ENCODE measurements at regions not wholly inside any gene's neighbourhood (a gene's known extent, or its start where the extent isn't known, plus 50 kb on each side); places are given as distances from the start of the nearest gene placed in this dataset.
"Not testable (repeated sequence)": the region's sequence is repeated elsewhere in the genome, so short reads cannot be mapped to it uniquely, and the experiment has no call there.

DNA sequence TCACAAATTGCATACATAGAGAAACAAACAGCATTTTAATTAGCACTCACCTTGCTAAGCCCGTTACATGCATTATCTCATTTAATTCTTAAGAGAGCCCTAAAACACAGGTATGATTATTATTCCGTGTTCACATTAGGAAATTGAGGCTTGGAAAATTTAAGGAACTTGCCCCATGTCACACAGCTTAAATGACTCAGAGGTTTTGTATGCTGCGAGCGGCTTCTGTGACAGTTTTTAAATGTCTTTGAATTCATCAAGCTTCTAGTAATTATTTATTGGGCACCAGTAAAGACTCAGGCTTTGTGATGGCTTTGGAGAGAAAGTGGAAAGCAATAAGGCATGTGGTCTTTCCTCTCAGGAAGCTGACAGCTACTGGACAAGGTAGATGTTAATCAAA is 166.7 kb upstream of the THBS1 start:
- no peak for DNase-seq

DNA sequence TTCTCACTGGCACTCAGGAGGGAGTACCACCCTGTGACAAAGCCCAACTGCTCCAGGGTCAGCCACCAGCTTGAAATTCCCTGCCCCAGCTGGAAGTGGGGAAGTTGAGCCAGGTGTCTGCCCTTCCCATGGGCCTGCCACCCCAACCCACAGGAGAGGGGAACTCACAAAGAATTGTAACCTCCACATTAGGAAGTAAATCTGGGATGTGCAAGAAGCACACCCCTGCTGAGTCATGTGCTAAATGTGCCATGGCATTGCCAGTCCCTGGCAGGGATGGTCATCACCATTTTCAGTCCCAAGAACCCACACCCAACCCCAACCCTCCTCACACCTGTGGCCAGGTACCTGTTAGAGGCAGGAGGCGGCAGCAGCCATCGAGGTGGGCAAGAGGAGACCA is 165.2 kb upstream of the THBS1 start:
- no peak for DNase-seq

DNA sequence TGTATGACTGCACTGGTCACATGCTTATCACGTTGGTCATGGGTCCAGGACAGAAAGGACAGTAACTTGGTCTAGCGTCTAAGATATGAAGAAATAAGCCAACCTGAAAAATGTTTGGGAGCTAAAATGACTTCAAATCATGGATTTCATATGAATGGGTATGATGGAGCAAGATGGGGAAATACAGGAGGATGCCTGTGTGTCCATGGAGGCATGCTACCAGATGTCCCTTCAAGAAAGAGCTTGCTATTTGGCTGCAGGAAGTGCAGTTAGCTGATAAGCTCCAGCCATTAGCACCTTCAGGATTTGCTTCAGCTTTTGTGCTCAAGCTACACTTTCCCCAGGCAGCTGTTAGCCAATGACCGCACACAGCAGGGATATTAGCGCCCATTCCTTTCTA is 164.6 kb upstream of the THBS1 start:
- no peak for DNase-seq

DNA sequence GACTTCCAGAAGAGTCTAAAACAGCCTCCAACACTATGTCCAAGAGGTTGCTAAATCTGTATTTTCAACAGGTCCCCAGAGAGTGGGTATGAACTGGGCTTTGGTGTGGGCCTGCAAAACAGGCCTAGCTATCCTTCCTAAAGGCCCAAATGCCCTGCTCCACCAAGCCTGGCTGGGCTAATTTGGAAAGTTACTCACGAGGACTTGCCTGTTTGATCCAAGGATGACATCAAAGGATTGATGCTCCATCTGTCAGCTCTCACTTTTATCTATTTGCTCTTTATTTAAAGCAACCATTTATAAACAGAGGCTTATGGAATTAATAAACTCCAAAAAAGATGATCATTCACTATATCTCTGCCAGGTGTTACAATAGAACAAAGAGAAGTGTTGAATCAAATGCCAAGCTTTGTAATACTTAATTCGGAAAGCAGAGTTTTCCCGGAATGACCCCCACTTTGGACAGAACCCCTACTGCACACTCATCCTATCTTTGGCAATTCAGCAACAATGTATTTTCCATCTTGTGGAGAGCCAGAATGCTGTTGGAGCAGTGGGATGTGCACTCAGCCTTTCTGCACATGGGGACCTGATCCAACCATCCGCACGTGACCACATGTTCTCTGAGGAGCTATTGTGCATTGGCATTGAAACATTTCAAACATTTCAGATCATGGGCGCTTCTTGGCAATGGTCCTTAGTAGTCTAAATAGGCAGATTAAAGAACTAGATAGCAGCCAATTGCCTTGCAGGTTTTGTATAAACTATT is 163.3 kb upstream of the THBS1 start:
- DNase-seq = no peak

DNA sequence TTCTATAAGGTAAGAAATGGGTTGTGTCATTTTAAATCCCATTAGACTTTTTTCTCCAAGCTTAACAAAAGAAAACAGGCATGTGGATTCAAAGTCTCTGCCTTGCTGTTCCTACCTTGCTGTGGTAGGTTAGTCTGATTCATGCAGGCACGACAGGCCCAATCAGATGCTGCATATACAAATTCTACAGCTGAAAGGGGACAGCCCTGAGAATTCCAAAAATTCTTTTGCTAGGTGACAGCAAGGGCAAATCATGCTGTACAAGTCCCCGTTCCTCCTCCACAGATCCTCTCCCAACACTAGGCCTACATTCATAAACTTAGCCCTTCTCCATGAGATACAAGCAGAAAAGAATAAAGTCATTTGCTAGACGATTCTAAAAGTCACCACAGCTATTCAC is 161.2 kb upstream of the THBS1 start:
- no peak for DNase-seq

DNA sequence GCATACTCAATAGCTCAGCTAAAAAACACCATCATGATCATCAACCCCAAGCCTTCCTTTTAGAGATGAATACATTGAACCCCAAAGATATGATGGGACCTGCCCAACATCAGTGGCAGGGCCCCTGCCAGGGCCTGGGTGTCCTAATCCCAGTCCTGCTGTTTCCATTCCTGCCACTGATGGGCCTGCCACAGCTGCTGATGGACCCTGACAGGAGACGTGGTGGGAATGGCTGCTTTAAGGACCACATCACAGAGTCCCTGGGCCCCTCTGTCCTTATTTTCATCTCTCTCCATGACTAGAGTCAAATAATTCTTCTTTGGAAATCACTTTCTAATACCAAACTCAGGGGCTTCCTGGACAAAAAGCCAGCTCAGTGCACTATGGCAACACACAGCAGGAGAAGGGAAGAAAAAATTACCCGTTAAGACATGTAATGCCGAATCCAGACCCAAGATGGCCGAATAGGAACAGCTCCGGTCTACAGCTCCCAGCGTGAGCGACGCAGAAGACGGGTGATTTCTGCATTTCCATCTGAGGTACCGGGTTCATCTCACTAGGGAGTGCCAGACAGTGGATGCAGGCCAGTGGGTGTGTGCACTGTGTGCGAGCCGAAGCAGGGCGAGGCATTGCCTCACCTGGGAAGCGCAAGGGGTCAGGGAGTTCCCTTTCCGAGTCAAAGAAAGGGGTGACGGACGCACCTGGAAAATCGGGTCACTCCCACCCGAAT is 160.6 kb upstream of the THBS1 start:
- not testable (repeated sequence) for DNase-seq

DNA sequence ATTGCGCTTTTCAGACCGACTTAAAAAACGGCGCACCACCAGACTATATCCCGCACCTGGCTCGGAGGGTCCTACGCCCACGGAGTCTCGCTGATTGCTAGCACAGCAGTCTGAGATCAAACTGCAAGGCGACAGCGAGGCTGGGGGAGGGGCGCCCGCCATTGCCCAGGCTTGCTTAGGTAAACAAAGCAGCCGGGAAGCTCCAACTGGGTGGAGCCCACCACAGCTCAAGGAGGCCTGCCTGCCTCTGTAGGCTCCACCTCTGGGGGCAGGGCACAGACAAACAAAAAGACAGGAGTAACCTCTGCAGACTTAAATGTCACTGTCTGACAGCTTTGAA is 160.1 kb upstream of the THBS1 start:
- DNase-seq = not testable (repeated sequence)

DNA sequence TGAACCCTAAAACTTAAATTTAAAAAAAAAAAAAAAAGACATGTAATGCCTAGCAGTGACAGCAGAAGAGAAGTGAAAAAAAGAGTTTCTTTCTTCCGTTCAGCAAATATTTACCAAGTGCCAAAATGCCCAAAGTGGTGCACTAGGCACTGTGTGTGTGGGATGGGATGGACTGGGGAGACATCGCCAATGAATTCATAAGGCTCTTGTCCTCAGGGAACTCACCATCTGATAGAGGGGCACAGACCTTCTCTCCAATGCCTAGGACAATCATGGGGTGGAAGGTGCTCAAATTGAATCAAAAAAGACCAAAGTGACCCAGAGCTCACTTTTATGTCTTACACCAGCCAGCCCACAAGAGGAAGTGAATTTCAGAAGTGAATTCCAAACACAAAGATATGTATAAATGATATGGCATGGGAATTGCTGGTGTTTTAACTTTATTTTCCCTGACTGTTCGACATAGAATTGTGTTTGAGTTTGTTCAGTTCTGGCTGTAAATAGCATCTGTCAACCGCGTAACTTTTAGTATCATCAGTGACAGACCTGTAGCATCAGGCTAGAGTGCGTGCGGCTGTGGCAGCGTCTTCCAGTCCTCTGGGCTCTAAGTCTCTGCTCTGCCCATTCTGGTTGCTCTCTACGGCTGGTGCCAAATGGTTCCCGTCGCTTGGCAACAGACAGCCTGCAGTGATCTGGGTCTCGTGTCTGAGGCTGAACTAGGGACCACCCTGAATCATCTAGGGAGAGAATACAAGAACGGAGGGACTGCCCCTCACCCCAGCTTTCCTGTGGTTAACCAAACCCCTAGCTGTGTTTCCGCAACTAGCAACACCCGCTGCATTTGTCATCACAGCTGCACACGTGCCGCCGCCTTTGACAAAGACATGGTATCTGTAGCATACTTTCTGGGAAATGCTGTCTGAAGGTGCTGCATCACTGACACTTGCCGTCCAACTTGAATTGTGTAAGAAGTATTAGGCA is 154.0 kb upstream of the THBS1 start:
- peak; percentile 69 for DNase-seq

DNA sequence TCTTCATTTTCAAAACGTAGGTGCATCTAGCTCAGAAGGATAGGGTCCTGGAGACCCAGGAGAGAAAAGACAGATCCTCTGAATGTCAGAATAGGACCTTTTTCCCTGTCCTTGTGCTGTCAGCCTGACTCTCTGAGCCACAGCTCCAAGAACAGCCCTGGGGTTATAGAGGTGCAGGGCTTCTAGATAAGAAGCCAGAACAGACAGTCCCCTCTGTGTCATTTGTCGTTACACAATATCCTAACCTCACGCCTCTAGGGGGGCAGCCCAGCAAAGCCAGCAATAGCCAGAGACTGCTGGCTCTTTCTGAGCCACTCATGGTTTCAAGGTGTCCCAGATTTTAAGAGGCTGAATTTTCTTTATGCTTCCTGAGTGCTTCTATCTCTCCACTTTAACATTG is 153.2 kb upstream of the THBS1 start:
- DNase-seq = no peak

DNA sequence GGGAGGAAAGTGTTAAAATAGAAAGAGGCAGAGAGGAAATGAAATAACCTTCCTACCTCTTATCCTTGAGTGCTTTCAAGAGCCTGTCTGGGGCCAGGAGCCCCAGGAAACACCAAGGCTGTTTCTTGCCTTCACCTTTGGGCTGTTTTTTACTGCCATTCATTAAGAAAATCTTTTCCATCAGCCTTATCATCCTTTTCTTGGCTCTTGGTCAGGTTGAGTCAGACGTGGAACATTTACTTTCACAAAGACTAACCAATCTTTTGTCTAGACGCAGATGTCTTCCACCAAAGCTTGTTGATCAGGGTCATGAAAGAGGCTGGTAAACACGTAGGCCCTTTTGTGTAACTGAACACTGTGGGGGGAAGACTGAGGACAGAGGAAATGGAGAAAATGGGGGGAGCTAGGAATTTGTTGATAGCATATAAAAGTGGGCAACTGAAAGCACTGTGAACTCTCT is 151.0 kb upstream of the THBS1 start:
- no peak for DNase-seq

DNA sequence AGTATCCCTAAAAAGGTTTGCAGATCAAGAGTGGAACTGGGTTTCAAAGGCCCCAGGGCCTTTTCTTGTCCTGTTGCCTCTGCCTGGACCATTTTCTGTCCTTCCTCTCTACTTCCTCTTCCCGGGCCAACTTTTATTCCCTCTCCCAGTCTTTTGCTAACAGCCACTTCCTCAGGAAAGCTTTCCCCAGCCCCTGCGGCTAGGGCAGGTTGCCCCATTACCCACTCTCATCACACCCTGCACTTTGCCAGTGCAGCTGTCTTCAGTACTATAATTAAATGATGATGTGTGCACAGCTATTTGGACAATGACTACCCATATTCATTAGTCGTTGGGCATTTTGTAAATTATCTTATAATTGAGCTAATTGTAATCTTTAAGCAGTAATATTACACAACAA is 150.5 kb upstream of the THBS1 start:
- DNase-seq = no peak

DNA sequence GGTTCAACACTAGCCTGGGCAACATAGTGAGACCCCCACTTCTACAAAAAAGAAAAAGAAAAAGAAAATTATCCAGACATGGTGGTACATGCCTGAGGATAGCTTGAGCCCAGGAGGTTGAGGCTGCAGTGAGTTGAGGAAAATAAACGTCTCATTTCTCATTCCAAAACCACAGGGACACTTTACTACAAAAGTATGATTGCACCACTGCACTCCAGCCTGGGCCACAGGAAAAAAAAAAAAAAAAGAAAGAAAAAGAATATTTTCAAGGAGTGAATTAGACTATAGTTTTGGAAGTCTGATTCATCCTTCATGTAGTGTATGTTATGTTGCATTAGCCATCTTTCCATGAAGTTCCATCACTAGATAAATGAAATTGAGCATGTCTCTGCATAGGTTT is 149.5 kb upstream of the THBS1 start:
- DNase-seq = no peak

DNA sequence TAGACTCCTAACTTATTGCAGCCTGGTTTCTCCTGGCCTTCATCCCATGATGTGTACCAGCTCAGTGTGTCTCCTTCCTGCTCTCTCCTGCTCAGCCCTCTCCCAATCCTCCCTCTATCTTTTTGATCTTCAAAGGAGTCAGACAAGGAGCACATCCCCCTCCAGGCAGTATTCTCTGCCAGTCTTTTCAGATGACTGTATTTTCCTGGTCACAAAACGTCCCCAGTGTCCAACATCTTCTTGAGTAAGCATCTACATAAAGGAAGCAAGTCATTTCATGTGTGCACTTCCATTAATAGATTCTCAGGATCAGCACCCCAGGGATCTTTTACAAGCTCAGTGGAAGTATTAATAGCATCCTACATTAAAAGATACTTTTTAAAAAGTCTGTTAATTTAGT is 148.9 kb upstream of the THBS1 start:
- no peak for DNase-seq

DNA sequence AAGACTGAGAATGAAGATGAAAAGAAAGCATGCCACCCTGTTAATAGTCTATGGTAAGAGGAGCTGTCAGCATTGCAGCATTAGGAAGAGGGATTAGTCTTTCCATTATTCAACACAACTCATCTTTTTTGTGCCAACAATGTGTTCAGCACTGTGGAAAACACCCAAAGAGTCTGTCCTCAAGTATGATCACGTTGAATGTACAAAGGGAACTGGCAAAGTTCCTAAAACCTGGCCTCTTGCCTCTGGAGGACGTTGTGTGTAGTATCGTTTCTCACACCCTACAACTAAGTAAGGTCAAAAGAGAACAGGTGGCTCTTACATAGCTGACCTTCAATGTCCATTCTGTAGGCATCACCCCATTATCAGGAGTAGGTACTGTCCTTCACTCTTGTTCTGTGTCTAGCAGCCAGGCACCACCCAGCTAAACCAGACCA is 147.9 kb upstream of the THBS1 start:
- DNase-seq = no peak

DNA sequence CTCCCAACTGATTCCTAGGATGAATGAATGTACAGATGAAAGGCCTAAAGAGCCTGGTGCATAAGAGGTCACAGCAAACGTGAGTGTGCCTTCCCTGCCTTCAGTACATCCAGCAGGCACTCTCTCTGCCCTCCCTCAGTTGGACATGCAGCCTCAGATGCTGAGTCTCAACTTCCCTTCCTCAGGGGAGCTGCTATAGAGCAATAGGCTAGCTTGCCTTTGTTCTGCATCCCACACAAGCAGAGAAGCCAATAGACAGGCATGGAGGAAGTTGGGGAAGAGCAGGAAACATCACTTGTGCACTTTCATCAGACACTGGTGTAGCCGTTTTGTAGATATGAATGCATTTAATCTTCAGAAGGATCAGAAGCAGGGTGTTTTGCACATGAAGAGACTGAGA is 147.5 kb upstream of the THBS1 start:
- DNase-seq = no peak

DNA sequence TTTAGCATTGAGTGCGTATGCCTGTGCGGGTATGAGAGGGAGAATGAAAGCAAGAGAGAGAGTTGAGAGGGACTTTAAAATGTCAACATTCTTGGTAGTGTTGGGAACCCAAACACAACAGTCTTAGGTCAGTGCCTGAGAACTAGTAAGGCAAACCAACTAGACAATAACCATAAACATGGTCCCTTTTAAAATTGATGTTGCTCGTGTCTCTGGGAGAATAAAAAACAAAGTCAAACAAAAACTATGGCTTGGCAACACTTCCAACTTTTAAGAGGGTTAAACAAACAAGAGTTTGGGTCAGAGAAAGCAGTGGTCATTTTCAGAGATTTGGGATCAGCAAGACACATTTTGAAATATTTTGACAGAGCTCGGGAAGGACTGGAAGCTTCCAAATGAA is 146.7 kb upstream of the THBS1 start:
- DNase-seq = no peak

DNA sequence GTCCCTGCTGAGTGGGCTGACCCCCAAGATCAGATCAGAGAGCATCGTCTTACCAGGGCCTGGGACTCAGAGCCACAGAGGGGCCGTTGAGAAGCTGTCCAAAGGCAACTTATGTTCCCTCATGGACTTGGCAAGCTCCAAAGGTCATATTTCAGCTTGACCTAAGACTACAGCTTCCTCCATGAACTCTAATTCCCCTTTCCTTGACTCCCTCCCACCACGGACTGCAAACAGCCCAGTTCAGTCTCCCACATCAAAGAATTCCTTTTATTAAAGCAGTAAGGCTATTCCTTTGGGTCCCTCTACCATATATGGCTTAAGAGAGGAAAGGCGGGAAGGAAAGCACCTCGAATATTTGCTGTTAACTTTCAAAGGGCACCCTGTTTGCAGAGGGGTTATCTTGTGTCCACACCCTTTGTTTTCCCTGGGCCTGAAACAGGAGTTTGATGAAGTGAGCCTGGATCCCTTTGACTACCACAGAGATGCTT is 146.1 kb upstream of the THBS1 start:
- DNase-seq = no peak

DNA sequence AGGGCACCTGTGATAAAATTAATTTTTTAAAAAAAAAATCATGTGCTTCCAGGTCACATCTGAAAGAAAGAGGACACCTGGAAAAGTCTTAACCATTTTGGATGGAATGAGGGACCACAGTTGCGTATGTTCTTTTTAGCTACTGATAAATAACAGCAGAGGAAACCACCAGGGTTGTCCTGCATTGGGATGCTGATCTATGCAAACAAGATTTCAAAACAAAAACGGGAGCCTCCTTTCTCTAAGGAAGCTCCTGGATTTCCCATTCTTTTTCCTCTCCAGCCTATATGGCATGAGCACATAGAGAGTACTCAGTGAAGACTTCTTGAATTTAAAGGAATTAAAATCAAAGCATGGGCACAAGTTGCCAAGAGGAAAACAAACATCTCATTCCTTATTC is 145.6 kb upstream of the THBS1 start:
- no peak for DNase-seq

DNA sequence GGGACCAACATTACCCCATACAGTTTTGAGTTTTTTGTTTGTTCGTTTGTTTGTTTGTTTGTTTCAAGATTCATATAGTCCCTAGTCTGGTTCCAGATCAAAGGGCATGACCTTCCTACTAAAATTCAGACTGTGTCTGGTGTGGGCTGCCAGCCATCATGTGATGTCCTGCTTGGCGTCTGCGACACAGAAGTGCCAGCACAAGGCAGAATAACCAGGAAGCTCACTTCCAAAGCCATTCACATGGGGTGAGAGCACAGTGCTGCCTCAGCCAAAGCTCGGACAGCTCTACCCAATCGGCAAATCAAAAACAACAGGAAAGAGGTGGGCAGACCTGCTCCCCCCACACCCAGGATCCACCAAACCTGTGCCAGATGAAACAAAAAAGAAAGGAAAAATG is 142.6 kb upstream of the THBS1 start:
- DNase-seq = no peak

DNA sequence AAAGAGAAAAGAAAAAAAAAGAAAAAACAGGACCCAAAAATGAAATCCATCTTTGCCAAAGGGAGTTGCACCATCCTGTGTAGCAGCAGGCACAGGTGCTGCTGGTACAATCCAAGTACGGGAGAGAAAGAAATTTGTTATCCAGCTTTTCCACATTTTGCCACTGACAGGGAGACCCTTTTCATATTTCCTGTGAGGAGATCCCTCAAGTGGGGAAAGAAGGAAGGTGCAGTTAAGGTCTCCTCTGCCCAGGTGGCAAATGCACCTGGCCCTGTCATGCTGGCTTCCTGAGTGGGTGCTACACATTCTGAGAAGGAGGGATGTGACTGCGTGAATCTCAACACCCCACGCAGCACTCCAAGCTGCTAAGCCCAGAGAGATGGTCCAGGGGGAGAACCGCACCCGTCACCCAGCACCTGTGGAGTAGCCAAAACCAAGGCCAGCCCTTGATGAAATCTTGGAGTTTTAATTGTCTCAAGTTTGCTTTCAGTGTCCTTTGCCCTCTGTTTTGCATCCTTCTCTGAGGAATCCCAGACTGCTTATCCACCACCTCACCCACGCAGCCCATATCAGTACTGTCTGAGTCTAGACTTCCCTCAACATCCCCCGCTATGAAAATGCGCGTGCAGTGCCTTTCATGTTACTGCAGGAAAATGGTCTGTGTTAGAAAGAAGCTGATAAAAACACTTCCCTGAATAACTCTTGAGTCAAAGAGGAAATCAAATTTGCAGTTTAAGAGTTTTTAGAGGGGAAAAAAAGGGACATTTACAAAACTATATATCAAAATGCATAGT is 141.9 kb upstream of the THBS1 start:
- no peak for DNase-seq

DNA sequence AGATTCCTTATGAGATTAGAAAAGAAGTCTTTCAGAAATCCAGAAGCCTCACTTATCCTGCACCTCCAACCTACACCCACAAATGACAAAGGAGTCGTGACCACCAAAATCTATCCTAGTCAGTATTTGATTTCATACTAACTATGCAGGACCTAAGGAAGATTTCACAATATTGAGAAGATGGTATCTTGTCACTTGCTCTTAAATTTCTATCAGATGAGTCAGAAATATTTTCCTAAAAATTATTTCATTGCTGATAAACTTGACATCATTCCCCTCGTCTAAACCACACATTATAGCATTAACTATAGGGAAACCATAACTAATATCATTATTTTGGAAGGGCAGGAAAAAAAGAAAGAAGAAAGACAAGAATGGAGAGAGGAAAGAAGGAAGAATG is 138.0 kb upstream of the THBS1 start:
- no peak for DNase-seq

DNA sequence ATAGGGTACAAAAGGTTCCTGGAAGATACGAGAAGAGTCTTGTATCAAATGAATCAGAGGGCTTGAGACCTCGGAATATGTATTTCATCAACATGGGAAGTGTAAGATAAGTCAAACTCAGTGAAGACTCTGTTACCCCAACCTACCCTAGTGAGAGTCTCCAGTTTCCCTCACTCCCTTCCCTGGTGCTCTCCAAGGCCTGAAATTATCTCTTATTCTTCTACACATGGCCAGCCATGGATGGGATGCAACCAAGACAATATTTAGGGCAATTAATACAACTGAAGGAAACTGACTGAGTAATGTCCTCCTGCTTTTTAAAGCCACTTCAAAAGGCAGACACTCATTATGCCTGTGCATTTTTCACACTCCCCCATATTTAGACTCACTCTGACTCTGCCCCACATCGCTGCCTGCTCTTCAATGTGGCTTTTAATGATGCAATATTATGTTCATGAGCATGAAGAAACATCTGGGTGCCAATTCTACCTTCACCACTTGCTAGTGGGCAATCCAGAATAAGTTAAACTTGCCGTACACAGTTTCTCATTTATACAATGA is 137.1 kb upstream of the THBS1 start:
- DNase-seq = no peak
